ENCODE measurements at regions not wholly inside any gene's neighbourhood (a gene's known extent, or its start where the extent isn't known, plus 50 kb on each side); places are given as distances from the start of the nearest gene placed in this dataset.

DNA sequence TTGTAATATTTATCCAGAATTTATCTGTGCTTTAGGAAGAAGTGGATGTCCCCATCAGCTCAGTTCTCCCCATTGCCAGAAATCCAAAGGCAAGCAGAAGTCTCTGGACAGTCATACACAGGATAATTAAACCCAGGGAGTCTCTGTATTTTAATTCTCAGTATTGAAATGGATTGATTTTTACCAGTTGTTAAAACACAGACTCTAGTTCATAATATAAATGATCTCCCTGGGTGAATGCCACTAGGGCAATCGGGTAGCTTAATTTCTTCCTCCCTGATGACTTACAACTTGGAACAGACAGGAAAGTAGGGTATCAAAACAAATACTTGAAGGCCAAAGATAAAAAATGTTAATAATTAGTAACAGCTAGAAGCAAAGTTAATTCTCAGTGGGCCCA, 66.5 kb upstream of the DAP start:
- no peak overlapping the region for H3K4me3 ChIP-seq (ENCODE audit: low read length)
- no peaks in the 10 kb centered on the region for H3K27me3 ChIP-seq (ENCODE audit: low read depth, low read length)
- H3K27ac ChIP-seq (ENCODE audit: low read length), result no peak overlapping the region
- no peak overlapping the region for H3K9ac ChIP-seq (ENCODE audit: low read length)
- no peaks in the 10 kb centered on the region for H4K20me1 ChIP-seq (ENCODE audit: insufficient read depth, low read length)
- H2AFZ ChIP-seq (ENCODE audit: low read depth, low read length), result no peak overlapping the region
- no peaks in the 10 kb centered on the region for H3K79me2 ChIP-seq (ENCODE audit: low read length)
- 0 out of 2 replicates have a peak, but pooled peaks cover 2% of the 10 kb centered on the region for H3K4me1 ChIP-seq (ENCODE audit: low read length)
- H3K9me3 ChIP-seq (ENCODE audit: insufficient read depth, low read length), result no peaks in the 10 kb centered on the region
- TF ChIP-seq, protein P1, sequence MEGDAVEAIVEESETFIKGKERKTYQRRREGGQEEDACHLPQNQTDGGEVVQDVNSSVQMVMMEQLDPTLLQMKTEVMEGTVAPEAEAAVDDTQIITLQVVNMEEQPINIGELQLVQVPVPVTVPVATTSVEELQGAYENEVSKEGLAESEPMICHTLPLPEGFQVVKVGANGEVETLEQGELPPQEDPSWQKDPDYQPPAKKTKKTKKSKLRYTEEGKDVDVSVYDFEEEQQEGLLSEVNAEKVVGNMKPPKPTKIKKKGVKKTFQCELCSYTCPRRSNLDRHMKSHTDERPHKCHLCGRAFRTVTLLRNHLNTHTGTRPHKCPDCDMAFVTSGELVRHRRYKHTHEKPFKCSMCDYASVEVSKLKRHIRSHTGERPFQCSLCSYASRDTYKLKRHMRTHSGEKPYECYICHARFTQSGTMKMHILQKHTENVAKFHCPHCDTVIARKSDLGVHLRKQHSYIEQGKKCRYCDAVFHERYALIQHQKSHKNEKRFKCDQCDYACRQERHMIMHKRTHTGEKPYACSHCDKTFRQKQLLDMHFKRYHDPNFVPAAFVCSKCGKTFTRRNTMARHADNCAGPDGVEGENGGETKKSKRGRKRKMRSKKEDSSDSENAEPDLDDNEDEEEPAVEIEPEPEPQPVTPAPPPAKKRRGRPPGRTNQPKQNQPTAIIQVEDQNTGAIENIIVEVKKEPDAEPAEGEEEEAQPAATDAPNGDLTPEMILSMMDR (IDR thresholded peaks at IDR 0.05; ENCODE audit: low read depth, low read length), result no peak
- TF ChIP-seq EZH2phosphoT487 (IDR thresholded peaks at IDR 0.05; ENCODE audit: low read depth), result no peak
- H3K36me3 ChIP-seq (replicated peaks; ENCODE audit: low read depth, low read length), result no peaks in the 10 kb centered on the region
- no peak overlapping the region for H3K4me2 ChIP-seq (ENCODE audit: low read length)

DNA sequence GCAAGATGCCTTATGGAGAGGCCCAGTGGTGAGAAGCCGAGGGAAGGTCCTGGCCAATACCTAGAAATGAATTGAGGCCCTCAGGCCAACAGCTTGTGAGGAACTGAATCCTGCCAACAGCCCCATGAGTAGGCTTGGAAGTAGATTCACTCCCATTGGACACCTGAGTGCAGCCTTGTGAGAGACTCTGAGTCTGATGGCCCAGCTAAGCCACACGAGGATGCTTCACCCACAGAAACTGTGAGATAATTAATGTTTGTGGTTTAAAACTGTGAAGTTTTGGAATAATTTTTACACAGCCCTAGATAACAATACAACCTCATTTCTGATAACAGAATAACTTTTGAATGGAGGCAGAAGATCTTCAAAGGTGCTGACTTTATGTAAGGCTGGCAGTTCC, 65.9 kb upstream of the DAP start:
- Histone ChIP-seq H4K20me1 (ENCODE audit: insufficient read depth, low read length) (no peaks in the 10 kb centered on the region), H3K9ac (ENCODE audit: low read length) (no peak overlapping the region), H3K4me1 (ENCODE audit: low read length) (0 out of 2 replicates have a peak, but pooled peaks cover 2% of the 10 kb centered on the region), H3K27me3 (ENCODE audit: low read depth, low read length) (no peaks in the 10 kb centered on the region), H2AFZ (ENCODE audit: low read depth, low read length) (no peak overlapping the region), H3K27ac (ENCODE audit: low read length) (no peak overlapping the region), H3K4me3 (ENCODE audit: low read length) (no peak overlapping the region), H3K4me2 (ENCODE audit: low read length) (no peak overlapping the region), H3K79me2 (ENCODE audit: low read length) (no peaks in the 10 kb centered on the region), H3K36me3 (replicated peaks; ENCODE audit: low read depth, low read length) (no peaks in the 10 kb centered on the region), H3K9me3 (ENCODE audit: insufficient read depth, low read length) (no peaks in the 10 kb centered on the region)
- TF ChIP-seq, protein P1 (IDR thresholded peaks at IDR 0.05; ENCODE audit: low read depth, low read length), result no peak
- no peak for TF ChIP-seq EZH2phosphoT487 (IDR thresholded peaks at IDR 0.05; ENCODE audit: low read depth)

DNA sequence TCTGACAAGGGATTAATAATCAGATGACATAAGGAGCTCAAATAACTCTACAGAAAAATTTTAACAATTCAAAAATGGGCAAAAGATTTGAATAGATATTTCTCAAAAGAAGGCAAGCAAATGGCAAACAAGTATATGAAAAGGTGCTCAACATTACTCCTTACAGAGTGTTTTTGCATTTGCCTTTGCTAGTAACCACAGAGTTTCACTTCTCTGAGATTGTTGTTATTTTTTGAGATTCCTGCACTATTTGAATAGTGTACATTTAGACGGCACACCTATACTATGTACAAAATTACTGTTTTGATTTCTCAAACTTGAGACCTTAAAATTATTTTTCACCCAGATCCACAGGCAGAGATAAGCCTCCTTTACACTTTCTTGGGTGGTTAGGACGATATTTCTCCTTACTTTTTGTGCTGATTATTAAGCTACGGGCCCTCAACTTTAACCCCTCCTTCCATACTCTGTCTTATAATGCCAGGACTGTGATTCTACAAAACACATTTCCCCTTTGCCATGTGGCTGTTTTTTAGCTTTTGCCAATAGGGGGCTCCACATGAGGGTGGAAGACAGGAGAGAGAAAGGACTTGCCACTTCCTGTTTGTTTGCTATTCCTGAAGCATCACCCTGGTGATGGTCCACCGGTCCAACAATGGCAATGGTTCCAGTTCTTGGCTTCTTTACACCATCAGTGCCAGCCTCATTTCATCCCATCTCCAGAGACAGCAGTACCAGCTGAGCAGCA, 65.0 kb upstream of the DAP start:
- Histone ChIP-seq H4K20me1 (ENCODE audit: insufficient read depth, low read length) (no peaks in the 10 kb centered on the region), H3K4me2 (ENCODE audit: low read length) (no peak overlapping the region), H3K27me3 (ENCODE audit: low read depth, low read length) (no peaks in the 10 kb centered on the region), H3K79me2 (ENCODE audit: low read length) (no peaks in the 10 kb centered on the region), H3K36me3 (replicated peaks; ENCODE audit: low read depth, low read length) (no peaks in the 10 kb centered on the region), H2AFZ (ENCODE audit: low read depth, low read length) (no peak overlapping the region), H3K27ac (ENCODE audit: low read length) (no peak overlapping the region), H3K4me1 (ENCODE audit: low read length) (0 out of 2 replicates have a peak, but pooled peaks cover 2% of the 10 kb centered on the region), H3K9me3 (ENCODE audit: insufficient read depth, low read length) (no peaks in the 10 kb centered on the region), H3K9ac (ENCODE audit: low read length) (no peak overlapping the region), H3K4me3 (ENCODE audit: low read length) (no peak overlapping the region)
- TF ChIP-seq, protein P1 (IDR thresholded peaks at IDR 0.05; ENCODE audit: low read depth, low read length), result peak; percentile 25
- no peak for TF ChIP-seq EZH2phosphoT487 (IDR thresholded peaks at IDR 0.05; ENCODE audit: low read depth)

DNA sequence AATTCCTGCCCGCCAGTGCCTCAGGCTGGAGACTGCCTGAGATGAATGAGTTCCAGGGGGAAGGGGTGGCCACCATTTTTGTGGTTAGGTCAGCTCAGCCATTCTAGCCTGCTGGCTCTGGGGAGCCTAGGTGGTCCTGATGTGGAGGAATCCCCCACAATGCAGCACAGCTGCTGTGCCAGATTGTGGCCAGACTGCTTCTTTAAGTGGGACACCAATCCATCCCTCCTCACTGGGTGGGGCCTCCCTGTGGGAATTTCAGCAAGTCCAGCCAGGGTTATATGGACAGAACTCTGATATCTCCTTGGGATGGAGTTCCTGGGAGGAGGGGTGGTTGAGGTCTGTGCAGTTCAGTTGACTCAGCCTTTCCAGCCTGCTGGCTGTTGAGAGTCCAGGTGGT, 51.2 kb upstream of the DAP start:
- H3K4me2 ChIP-seq (ENCODE audit: low read length), result no peak overlapping the region
- H3K9me3 ChIP-seq (ENCODE audit: insufficient read depth, low read length), result no peaks in the 10 kb centered on the region
- no peak overlapping the region for H3K27ac ChIP-seq (ENCODE audit: low read length)
- no peaks in the 10 kb centered on the region for H3K4me1 ChIP-seq (ENCODE audit: low read length)
- no peak overlapping the region for H2AFZ ChIP-seq (ENCODE audit: low read depth, low read length)
- H3K4me3 ChIP-seq (ENCODE audit: low read length), result no peak overlapping the region
- no peaks in the 10 kb centered on the region for H4K20me1 ChIP-seq (ENCODE audit: insufficient read depth, low read length)
- no peaks in the 10 kb centered on the region for H3K27me3 ChIP-seq (ENCODE audit: low read depth, low read length)
- H3K79me2 ChIP-seq (ENCODE audit: low read length), result no peaks in the 10 kb centered on the region
- no peak for TF ChIP-seq EZH2phosphoT487 (IDR thresholded peaks at IDR 0.05; ENCODE audit: low read depth)
- TF ChIP-seq, protein P1 (IDR thresholded peaks at IDR 0.05; ENCODE audit: low read depth, low read length), result no peak
- H3K9ac ChIP-seq (ENCODE audit: low read length), result no peak overlapping the region
- H3K36me3 ChIP-seq (replicated peaks; ENCODE audit: low read depth, low read length), result no peaks in the 10 kb centered on the region

Measured in OCI-LY3 (cell line).